Gastroesophageal sphincter (tissue), 3 donors: ENCODE measurements at regions not wholly inside any gene's neighbourhood (a gene's known extent, or its start where the extent isn't known, plus 50 kb on each side); places are given as distances from the start of the nearest gene placed in this dataset.

ENCODE experiments used
- CTCF ChIP-seq, 4 experiments: fragments of 200-600 bp in 2 of 4; fragments of 450-650 bp in 2 of 4; sonication (generic) in 1 of 4; IDR thresholded peaks; one replicate each; pipeline ENCODE4 v1.5.1; 2017 to 2019; ENCODE audit warnings: antibody characterized with exemption in 4 of 4, mild to moderate bottlenecking in 2 of 4, moderate library complexity in 2 of 4
- POLR2AphosphoS5 ChIP-seq: sonication (generic); formaldehyde crosslinking; IDR thresholded peaks from one replicate; pipeline ENCODE4 v1.6.1; 2017; ENCODE audit warnings: antibody characterized with exemption

GRCh38 chr1:177432897-177433296 lies 262.1 kb downstream of the BRINP2 start:
- TF ChIP-seq CTCF (IDR thresholded peaks at IDR 0.05): no peak
- TF ChIP-seq POLR2AphosphoS5: no peak
